ENCODE measurements at regions not wholly inside any gene's neighbourhood (a gene's known extent, or its start where the extent isn't known, plus 50 kb on each side); places are given as distances from the start of the nearest gene placed in this dataset.

GRCh38 chr16:80889779-80890359 lies 85.5 kb upstream of the CDYL2 start:
- Histone ChIP-seq H3K9me3 (no peaks in the 10 kb centered on the region), H3K4me1 (peaks cover 8 to 14% of the 10 kb centered on the region in 2 donors), H3K4me3 (replicated peaks in 1 of 3) (no peak overlapping the region), H3K27me3 (no peaks in the 10 kb centered on the region), H3K27ac (no peak overlapping the region), H3K36me3 (no peaks in the 10 kb centered on the region)
- TF ChIP-seq CTCF (IDR thresholded peaks at IDR 0.05) (no peak), POLR2A (IDR thresholded peaks at IDR 0.05) (no peak)
- intact Hi-C loops (cut with DNase I) = no loop called here
- WGBS, 2 donors = 85 to 91% methylated on average over 4 of the region's 4 CpGs
- no peak for DNase-seq

GRCh38 chr16:80887062-80887461 lies 82.7 kb upstream of the CDYL2 start:
- Histone ChIP-seq H3K27me3 (no peaks in the 10 kb centered on the region), H3K36me3 (no peaks in the 10 kb centered on the region), H3K27ac (no peak overlapping the region), H3K4me3 (replicated peaks in 1 of 3) (no peak overlapping the region), H3K9me3 (no peaks in the 10 kb centered on the region), H3K4me1 (no peaks in the 10 kb centered on the region)
- intact Hi-C loops (cut with DNase I) = no loop called here
- 93 to 98% methylated on average over 3 of the region's 3 CpGs for WGBS, 2 donors
- DNase-seq = no peak
- TF ChIP-seq CTCF (IDR thresholded peaks at IDR 0.05) = no peak
- no peak for TF ChIP-seq POLR2A (IDR thresholded peaks at IDR 0.05)

- intact Hi-C loops (cut with DNase I) = no loop called here
- TF ChIP-seq CTCF (IDR thresholded peaks at IDR 0.05) (no peak), POLR2A (IDR thresholded peaks at IDR 0.05) (no peak)
- Histone ChIP-seq H3K27me3 (no peaks in the 10 kb centered on the region), H3K4me3 (replicated peaks in 1 of 3) (no peak overlapping the region), H3K36me3 (no peaks in the 10 kb centered on the region), H3K9me3 (no peaks in the 10 kb centered on the region), H3K4me1 (no peaks in the 10 kb centered on the region), H3K27ac (no peak overlapping the region)
- 85 to 90% methylated on average over 5 of the region's 5 CpGs for WGBS, 2 donors
- no peak for DNase-seq
Measured at GRCh38 chr16:80883816-80884215, 79.4 kb upstream of the CDYL2 start.

- TF ChIP-seq CTCF (IDR thresholded peaks at IDR 0.05) (no peak), POLR2A (IDR thresholded peaks at IDR 0.05) (no peak)
- no peaks in the 10 kb centered on the region for H3K27me3 ChIP-seq
- no peak for DNase-seq
- no peaks in the 10 kb centered on the region for H3K36me3 ChIP-seq
- H3K9me3 ChIP-seq = no peaks in the 10 kb centered on the region
- H3K4me1 ChIP-seq = no peaks in the 10 kb centered on the region
- intact Hi-C loops (cut with DNase I) = no loop called here
- no peak overlapping the region for H3K4me3 ChIP-seq (replicated peaks in 1 of 3)
- no peak overlapping the region for H3K27ac ChIP-seq
- WGBS, 2 donors = 69% methylated on average over 4 of the region's 4 CpGs
Measured at GRCh38 chr16:80883159-80883642, 78.8 kb upstream of the CDYL2 start.

GRCh38 chr16:80875616-80876015 lies 71.2 kb upstream of the CDYL2 start:
- Histone ChIP-seq H3K9me3 (no peaks in the 10 kb centered on the region), H3K27ac (no peak overlapping the region), H3K36me3 (no peaks in the 10 kb centered on the region), H3K27me3 (no peaks in the 10 kb centered on the region), H3K4me3 (replicated peaks in 1 of 3) (no peak overlapping the region), H3K4me1 (no peaks in the 10 kb centered on the region)
- intact Hi-C loops (cut with DNase I) = no loop called here
- DNase-seq = no peak
- 49 to 58% methylated on average over 5 of the region's 5 CpGs for WGBS, 2 donors
- TF ChIP-seq POLR2A (IDR thresholded peaks at IDR 0.05) (no peak), CTCF (IDR thresholded peaks at IDR 0.05) (no peak)
